Epidermal melanocyte (primary cell): ENCODE measurements at regions not wholly inside any gene's neighbourhood (a gene's known extent, or its start where the extent isn't known, plus 50 kb on each side); places are given as distances from the start of the nearest gene placed in this dataset.

Experiments
- DNase-seq: peaks from one replicate; pipeline ENCODE4 v3.0.0; 2011; ENCODE audit warnings: low spot score; ENCODE audit not compliant: insufficient read length

GRCh38 chr5:145389047-145389446, 446.1 kb downstream of the PRELID2 start:
- DNase-seq, result no peak

GRCh38 chr5:145385276-145385675, 449.9 kb downstream of the PRELID2 start:
- no peak for DNase-seq

- DNase-seq, result no peak
Measured at GRCh38 chr5:145378226-145378625, 456.9 kb downstream of the PRELID2 start.

GRCh38 chr5:145375521-145375920, 459.6 kb downstream of the PRELID2 start:
- DNase-seq, result no peak

- DNase-seq, result no peak
Measured at GRCh38 chr5:145365464-145365863, 469.7 kb downstream of the PRELID2 start.

- no peak for DNase-seq
Measured at GRCh38 chr5:145362266-145362665, 472.9 kb downstream of the PRELID2 start.

- no peak for DNase-seq
Measured at GRCh38 chr5:145360936-145361335, 474.2 kb downstream of the PRELID2 start.

- no peak for DNase-seq
Measured at GRCh38 chr5:145350513-145350912, 484.6 kb downstream of the PRELID2 start.

- peak; percentile 40 for DNase-seq
Measured at GRCh38 chr5:145347026-145347616, 488.0 kb downstream of the PRELID2 start.

GRCh38 chr5:145345511-145346287, 489.4 kb downstream of the PRELID2 start:
- no peak for DNase-seq

GRCh38 chr5:145341842-145342241, 493.3 kb downstream of the PRELID2 start:
- no peak for DNase-seq

GRCh38 chr5:145340099-145340498, 495.0 kb downstream of the PRELID2 start:
- DNase-seq, result no peak

- no peak for DNase-seq
Measured at GRCh38 chr5:145324767-145325479, 510.2 kb downstream of the PRELID2 start.

- DNase-seq, result no peak
Measured at GRCh38 chr5:145324101-145324500, 511.0 kb downstream of the PRELID2 start.

GRCh38 chr5:145316282-145316681, 518.9 kb downstream of the PRELID2 start:
- DNase-seq, result no peak

GRCh38 chr5:145307866-145308382, 527.2 kb downstream of the PRELID2 start:
- no peak for DNase-seq

- DNase-seq, result no peak
Measured at GRCh38 chr5:145295236-145295835, 539.8 kb downstream of the PRELID2 start.

GRCh38 chr5:145294331-145294730, 540.8 kb downstream of the PRELID2 start:
- DNase-seq, result no peak

- DNase-seq, result no peak
Measured at GRCh38 chr5:145293716-145294115, 541.4 kb downstream of the PRELID2 start.

GRCh38 chr5:145292278-145292677, 542.9 kb downstream of the PRELID2 start:
- DNase-seq, result no peak

GRCh38 chr5:145283141-145283810, 551.9 kb downstream of the PRELID2 start:
- DNase-seq, result no peak
